ENCODE measurements at regions not wholly inside any gene's neighbourhood (a gene's known extent, or its start where the extent isn't known, plus 50 kb on each side); places are given as distances from the start of the nearest gene placed in this dataset.

DNA sequence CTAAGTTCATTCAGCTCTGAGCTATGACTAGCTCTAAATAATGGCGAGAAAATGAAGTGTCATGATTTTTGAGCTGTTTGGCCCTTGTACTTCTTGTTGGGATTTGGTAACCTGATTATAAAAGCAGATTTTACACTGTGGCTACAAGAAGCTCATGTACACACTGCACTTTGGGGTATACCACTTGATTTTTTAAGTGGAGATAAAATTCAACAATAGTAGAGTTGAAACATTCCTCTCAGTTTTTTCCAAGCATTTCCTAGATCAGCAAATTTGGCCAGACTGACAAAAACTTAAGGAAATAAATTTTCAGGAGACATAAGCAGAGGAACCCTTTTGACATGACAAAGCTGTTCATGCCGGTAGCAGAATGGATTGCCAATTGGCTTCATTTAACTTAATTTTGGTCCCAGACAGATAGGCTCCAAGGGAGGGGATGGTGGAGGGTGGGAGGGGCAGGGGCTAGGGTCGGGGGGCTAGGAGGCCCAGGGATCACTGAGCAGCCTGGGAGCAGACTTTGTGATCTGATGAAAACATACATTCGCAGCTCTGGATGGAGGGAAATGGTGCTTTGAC, 575.9 kb downstream of the METTL15 start:
- peak; percentile 15 to 23 for DNase-seq

DNA sequence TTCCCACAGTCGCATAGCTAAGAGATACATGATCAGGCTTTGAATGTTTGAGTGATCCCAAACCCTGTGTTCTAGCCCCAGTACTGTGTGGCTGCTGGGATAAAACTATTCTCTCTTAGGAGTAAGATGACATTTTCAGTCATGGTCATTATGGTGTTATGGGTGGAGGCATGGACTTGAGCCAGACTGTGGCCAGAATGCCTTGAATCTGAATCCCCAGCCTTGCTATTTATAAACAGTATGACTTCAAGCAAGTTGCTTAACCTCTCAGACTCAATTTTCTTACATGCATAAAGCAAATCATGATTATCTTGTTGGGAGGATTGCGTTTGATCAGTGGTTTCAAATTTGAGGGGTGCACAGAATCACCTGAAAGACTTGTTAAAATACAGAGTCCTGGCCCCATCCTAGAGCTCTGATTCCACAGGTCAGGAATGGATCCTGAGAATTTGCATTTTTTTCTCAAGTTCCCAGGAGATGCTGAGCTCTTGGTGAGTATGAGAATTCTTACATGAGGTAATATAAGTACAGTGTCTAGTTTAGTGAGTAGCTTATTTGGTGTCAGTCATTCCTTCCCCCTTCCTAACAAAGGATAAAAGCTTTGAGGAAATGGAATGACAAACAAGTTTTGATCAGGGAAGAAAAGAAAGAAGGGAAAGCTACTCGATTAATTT, 571.7 kb downstream of the METTL15 start:
- DNase-seq: no peak

DNA sequence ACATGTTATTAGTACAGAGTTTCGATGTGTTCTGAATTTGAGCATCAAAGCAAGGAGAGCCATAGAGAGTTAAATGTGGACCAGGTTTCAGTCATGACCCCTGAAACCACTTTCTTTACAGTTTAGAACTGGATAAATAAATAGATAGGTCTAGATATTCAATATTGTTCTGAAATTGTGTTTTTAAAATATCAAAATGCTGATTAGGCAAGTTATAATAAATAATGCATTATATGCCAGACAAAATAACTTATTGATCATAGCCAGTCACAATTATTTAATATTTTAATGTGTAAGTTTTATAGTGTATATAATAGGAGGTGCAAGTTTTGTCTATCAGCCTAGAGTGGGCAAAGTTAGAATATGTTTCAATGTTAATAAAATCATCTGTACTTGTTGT, 569.5 kb downstream of the METTL15 start:
- DNase-seq: no peak

DNA sequence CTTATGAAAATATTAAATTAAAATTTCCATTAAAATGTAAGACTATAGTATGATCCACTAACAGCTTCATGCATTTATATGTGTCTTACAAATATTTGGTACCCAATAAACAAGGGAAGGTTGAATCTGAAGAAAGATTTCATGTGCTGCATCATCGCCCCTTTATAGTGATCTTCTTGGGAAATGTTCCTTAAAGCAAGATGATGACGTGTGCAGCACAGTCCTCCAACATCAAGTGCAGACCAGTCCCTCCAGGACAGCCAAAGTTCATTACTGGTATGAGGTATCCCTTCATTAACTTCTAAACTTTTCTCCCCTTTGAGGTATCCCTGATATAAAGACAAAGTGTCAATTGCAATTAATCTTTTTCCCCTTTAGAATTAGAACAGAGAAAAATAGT, 567.0 kb downstream of the METTL15 start:
- no peak for DNase-seq

DNA sequence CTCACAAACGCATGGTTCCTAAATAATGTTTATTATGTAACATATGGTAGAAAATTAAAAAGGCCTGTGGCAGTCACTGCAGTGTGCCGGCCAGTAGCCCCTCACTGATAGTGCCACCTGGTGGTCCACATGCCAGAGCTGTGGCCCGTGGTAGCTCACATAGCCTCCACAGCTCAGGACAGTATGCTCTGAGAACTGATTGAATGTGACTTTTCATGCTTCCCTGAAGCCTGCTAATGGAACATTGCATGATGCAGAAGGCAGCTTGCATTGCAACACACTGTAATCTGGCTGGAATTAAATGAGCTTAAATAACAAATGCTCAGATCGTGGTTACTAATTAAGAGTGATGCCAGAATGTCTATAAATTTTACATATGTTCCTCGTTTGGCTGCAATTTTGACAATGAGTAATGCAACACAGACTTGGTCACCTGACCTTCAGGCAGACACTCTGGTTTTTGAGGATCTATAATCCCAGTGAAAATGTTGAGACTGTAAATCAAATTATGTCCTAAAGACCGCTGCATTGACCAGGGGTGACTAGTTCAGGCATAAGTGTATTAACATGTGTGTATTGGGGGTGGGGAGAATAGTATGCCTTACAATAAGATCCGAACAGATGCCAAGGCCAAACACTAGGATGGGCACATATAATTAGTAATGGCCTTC, 566.4 kb downstream of the METTL15 start:
- DNase-seq: peak; percentile 25 to 40

DNA sequence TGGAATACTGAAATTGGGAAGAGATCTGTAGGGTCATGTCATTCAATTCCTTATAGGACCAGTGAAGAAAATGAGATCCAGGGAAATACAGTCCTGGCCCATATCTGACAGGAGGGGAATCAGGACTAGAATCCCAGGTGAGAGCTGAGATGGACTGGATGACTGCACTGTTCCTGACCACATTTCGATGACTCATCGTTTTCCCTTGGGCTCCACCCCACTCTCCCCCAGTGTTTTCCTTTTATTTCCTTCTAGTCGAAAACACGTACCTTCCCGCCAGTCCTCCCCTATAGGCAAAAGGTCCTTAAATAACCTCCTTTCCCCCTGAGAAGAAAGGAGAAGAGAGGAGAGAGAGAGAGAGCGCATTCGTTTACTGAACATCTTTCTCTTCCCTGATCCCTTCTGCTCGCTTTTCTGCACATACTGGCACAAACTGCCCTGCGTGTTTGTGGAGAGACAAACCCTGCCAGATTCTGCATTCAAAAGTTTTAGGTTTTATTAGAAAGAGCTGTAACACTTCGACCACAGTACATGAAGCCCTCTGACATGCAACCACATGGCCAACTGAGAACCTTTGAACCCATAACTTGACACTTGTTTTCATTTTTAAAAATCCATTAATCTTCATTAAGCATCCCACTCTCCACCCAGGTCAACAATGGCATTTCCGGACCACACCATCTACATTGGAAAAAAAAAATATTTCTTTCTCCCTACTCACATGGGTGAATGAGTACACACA, 565.7 kb downstream of the METTL15 start:
- DNase-seq: no peak

DNA sequence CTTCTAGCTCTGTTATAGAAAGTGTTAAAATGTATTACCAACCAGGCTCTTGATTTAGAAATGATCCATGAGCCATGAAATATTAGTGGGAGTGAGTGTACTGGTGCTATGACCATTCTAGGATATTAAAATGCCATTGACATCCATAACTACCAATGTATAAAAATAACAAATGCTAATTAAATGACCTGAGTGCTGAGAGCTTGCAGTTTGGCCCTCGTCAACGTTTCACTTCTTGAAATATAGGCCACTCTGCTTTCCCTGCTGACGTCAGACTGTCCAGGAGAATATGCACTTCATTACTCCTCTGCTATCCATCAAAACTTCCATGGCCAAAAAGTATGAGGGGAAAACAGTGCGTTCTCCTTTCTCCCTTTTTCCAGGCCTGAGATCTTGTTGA, 563.1 kb downstream of the METTL15 start:
- no peak for DNase-seq

DNA sequence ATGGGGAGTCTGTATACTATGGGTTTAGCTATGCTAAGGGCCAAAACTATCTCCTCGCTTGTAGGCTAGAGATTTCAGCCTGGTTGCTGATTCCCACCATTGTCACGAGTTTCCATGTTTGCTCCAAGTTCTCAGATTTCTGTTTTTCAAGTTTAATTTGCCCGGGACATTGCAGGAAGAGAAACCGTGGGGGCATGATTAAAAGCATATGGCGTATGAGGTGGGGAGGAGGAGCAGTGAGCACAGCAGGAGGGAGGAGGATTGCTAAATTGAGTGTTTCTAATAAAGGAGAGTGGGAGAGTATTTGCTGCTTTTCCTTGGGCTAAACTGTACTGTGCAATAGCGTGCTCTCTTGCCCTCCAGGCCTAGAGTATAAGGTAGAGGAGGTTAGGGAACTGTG, 558.4 kb downstream of the METTL15 start:
- no peak for DNase-seq

DNA sequence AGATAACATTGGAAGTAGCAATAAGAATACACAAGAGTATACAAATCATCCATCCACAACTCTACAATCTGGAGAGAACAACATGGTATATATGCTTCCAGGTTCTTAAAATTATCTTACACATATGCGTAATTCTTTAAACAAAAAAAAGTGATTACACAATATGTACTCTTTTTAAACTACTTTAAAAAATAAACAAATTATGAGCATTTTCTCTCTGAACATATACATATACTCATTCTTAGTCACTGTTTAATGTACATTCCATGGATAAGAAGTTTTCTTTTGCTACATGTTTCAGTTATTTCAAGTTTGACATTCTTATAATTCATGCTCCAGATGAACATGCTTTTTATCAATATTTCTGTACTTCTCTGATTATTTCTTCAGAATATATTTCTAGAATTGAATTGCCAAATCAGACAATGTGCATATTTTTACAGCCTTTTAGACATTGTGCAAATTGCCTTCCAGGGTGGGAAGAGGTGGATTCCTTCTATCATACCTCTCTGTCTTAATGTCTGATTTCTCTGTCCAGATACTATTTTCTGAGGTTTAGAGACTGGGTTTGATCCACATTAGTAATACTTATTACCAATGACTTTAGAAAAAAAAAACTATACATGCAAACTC, 551.6 kb downstream of the METTL15 start:
- DNase-seq: no peak

DNA sequence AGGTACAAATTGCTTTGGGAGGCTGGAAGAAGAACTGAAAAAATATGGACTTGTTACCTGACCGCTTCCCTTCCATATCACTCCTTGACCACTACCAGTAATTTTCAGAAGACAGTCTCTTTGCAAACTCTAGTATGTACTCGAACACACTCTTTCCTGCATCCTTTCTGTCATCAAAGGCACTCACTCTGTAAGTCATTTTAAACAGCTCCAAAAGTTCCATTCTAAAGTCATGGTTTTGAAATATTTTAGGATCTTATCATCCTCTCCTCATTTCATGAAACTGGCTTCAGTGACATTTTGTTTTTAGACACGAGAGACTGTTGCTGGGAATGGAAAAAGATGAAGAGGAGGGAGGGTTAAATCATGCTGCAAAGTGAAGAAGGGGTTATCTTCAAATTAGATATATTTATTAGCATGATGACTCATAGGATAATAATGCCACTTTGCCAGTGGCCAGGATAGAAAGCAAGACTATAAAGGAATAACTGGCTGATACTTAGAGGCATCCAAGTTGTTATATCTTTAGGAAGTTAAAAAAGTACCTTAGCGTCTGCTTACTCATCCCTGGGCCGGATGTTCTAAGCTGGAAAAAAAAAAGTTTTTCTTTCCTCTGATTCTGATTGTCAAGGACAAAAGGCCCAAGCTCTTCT, 549.3 kb downstream of the METTL15 start:
- no peak for DNase-seq

DNA sequence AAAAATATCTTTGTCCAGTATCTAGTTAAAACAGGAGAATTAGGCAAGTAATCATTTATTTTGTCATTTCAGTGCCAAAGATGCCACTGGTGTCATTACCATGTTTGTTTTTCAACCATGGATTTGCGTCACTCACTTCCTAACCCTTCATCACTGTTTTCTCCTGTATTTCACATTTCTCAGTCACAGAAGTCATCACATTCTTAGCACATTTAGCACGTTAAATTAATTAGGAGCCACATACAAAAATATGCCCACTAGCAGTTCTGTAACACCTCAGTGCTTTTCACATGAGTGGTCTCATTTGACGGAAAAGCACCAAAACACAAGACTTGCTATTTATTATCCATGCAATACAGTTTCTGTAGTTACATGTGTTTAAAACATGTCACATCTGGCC, 546.0 kb downstream of the METTL15 start:
- no peak for DNase-seq

DNA sequence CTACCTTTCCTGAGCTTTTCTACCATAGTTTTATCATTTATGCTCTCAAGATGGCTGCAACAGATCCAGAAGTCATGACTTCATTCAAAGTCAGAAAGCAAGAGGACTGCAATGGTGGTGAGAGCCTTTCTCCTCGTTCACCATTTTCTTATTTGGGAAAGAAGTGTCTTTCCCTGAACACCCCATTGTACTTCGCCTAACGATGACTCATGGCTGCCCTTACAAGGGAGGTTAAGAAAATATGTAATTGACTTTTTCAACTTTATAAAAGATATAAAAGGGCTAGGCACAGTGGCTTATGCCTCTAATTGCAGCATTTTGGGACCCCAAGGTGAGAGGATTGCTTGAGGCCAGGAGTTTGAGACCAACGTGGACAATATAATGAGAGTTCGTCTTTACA, 541.7 kb downstream of the METTL15 start:
- no peak for DNase-seq

DNA sequence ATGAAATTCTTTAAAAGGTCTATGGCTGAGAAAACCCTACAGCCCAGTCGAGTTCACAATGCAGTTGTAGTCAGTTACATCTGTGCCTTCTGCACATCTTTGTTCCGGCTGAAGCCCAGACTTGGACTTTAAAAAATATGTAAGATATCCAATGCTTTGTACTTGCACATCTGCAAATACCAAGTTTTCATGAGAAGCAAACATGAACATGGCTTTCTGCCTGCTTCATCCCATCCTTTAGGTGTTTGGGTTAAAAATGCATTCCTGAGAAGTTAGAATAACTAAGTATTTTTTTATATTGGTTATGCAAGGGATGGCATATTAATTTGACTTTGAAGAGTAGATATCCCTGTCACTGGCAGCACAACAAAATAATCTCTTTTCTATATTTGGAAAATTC, 528.4 kb downstream of the METTL15 start:
- no peak for DNase-seq

DNA sequence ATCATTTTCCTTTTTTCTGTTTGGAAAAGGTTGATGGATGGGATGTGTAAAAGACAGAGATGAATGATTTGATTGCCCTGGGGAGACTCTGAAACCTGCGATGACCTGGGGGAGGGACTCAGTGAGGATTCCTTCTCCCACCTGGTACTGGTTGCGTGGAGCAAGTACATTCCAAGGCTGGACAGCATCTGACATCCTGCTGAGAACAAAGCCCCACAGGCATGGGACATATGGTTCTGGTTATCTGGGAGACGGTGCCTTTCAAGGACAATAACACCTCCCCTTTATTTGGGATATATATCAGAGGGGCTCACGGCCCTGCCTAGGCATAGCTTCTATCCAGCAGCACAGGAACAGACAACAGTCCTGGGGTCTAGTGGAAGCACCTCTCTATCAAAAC, 527.8 kb downstream of the METTL15 start:
- no peak for DNase-seq

DNA sequence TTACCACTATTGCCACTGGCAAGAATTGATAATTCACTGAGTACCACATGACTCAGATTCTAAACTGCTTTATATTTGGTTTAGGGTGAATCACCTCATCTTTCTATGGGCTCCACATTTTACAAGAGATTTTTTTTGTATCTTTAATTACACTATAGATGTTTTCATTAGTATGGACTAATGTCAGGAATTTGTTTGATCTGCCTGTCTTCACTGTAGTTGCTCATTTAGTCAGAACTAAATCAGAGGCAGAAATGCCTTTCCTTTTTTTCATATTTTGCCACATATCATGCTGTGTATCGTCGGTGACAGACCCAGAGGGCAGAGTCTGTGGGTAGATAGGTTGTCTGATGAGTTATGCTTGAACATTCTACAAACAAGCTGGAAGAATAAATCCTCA, 524.1 kb downstream of the METTL15 start:
- no peak for DNase-seq

DNA sequence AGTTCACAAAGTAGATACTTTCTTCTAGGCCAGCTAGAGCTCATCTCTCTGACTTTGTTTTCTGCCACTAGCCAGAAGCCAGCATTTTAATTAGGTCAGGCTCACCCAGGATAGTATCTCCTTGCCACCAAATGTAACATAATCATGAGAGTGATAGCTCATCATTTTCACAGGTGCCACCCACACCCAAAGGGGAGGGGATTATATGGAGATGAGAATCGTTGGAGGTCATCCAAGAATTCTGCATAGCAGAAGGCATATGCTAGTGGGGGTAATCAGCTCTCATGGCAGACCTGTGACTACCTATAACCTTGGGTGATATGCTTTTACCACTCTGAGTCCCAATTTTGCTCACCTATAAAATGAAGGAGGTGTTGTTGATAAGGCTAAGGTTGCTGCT, 523.0 kb downstream of the METTL15 start:
- DNase-seq: no peak

DNA sequence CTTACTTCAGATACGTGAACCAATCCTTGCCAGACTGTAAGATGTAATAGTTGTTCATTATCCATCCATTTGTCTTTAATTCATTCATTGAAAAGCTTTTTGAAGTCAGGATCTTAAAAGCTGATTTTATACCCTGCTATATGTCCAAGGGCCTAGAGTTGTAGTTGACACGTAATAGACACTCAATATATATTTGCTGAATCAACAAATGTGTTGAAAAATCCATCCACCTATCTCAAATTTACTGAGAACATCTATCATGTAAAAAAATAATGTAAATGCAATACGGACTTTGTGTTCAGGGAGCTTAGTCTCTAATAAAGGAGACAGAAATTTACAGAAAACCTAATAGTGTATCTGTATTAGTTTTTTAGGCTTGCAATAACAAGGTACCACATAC, 521.0 kb downstream of the METTL15 start:
- DNase-seq: no peak

DNA sequence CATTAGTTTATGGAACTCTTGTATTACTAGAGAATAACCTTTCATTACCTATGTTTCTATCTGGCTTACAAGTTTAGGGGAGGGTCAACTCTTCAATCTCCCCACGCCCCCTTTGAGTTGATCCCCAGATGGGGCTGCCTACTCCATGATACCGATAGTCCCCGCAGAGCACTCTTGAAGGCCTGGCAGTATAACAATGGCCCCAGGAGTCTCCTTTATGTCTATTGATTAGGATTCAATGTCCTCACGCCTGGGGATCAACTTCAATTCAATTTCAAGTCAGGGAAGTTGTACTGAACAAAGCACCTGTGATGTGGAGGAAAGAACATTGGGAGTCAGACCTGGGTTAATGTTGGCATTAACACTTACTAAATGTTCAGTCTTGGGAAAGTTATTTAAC, 520.2 kb downstream of the METTL15 start:
- no peak for DNase-seq

DNA sequence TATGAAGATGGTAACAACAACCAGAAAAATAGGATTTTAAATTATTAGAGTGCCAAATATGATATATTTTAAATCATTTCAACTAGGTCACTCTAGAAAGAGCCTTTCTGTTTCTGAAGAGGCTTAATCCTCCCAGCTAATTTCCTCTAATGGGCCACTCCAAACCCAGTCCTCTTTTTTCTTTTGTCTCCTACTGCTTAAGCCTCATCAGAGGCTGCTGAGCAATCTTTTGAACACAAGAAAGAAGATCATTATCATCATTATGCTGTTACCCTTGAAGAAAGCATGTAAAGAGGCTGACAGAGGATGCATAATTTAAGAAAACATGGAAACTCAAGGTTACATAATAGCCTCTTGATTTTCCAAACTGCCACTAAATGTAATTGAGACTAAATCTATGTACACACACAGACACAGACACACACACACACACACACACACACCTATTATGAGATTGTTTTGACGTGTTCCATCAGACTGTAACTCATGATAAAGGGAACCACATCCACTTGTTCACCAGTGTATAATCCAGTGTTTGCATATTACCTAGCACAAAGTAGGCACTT, 519.6 kb downstream of the METTL15 start:
- no peak for DNase-seq

DNA sequence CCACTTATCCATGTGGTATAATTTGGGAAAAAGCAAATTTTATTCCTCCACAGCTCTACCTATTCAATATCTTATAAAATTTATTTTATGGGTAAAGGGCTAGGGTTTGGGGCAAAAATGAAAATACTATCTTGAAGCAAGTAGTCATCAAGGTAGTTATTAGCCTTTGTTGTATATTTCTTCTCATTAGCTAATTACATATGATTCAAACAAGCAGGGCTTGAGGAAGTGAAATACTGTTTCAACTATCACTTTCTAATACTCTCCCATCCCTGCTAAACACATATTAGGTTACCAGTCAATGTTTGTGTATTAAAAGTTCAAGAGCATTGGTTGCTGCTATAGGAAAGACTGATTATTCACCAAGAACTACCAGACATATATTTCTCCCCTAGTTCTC, 517.3 kb downstream of the METTL15 start:
- DNase-seq: no peak

DNA sequence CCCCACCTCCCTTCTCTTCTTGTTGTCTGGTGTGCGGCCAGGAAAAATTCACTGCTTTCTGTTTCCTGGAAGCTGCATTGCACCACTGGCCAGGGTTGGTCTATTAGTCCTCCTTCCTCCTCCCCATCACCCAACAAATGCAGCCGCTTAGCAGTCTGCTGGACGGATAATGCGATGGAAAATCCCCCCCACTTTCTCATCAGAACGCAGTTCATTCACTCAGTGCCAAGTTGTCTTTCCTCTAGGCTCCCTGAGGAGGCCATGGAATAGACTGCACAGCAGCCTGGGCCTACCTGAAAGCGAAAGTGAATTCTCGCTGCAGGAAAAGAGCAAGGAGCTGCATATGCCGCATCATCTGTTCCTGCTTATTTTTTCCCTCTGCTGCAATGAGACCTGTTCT, 513.6 kb downstream of the METTL15 start:
- no peak for DNase-seq
